Hematopoietic multipotent progenitor cell treated with erythropoietin and hydrocortisone succinate and interleukin-3 and kit ligand, for 8 days (in vitro differentiated cells): ENCODE measurements at regions not wholly inside any gene's neighbourhood (a gene's known extent, or its start where the extent isn't known, plus 50 kb on each side); places are given as distances from the start of the nearest gene placed in this dataset.

Source experiments
- DNase-seq: peaks from one replicate; pipeline ENCODE4 v3.0.0-alpha.2; 2015

- DNase-seq: no peak
Measured at GRCh38 chr17:33789658-33790057, 465.4 kb upstream of the CCL2 start.

DNA sequence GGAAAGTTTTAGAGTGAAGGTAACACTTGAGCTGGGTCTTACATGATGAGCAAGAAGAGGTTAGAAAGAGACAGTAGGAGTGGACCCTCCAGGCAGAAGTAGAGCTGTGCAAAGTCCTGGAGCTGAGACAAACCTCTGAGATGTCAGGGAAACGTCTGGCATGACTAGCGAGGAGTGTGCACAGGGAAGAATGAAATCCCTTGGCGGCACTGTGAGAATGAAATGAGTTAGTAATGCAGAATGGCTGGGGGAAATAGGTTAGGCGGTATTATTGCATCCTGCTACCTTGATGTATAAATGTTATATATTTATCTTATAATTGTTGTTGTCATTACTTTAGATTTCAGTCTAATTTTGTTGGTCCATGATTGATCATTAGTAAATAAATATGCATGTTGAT lies 457.9 kb upstream of the CCL2 start:
- DNase-seq: no peak

GRCh38 chr17:33798308-33798707 lies 456.8 kb upstream of the CCL2 start:
- DNase-seq: no peak

DNA sequence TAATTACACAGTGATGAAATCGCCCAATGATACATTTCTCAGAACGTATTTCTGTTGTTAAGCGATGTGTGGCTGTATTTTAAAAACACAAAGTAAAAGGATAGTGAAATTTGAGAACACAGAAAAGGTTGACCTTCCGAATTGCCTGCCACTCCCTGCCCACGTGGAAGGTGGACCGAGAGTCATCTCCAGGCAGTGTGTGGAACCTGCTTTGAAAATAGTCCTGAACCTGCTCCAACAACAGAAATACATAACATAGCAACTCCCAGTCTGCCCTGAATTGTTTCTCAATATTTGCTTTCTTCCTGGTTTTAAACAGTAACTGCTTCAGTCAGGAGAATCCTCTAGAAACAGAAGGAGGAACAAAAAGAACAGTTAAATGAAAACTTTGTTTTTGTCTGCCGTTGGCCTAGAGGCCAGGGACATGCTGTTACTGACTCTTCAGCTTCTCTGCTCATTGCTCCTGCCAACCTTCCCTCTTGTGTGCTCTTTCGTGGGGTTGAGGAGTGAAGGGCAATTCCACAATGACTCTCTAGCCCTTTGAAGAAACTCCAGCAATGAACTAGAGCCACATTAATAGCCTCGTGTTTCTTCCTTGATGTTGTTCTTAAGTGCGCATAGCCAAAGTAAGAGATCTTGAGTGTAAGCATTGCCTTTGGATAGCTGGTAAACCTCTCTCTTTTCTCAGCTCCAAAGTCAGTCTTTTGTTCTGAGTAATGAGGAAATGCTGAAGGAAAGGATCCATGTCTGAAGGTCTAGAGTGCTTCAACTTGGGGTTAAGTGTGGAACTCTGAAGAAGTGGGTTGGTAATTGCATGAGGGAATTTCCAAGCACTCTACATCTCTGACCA lies 452.5 kb upstream of the CCL2 start:
- no peak for DNase-seq

- DNase-seq: no peak
Measured at GRCh38 chr17:33803199-33803685, 451.8 kb upstream of the CCL2 start.

DNA sequence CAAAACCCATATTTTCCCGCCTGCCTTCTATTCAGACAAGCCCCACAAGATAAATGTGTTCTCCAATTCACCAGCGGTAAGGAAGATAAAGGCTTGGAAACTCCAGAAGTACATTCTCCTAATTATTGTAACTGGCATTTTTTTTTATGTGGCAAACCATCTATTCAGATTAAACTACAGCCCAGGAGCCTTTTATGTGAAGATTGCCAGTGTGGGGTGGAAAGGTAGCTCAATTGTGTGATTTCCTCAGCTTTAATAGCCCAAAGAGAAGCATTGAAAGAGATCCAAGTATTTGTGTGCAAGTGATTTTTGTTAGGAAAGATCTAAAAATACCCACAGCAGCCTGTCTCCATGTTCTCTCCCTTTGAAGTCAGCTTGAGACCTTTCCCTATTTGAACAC lies 451.4 kb upstream of the CCL2 start:
- DNase-seq: no peak

GRCh38 chr17:33804401-33804800 lies 450.7 kb upstream of the CCL2 start:
- peak; percentile 72 for DNase-seq

DNA sequence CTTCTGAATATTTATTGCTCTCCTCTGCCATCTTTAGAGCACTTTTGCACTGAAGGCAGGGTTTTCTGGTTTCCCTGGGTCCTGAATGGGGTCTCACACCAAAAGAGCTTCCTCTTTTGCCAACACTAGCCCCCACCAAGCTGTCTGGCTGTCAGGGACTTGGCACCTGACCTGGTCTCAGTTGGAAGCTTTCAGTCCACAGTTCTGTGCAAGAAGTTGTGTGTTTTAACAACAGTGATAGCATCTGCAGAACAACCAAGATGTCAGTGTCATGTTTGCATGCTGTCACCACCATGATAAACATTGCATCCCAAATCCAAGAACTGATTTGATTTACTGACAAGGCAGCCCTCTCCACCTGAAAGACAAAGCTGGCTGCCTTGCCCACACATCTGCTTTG lies 448.5 kb upstream of the CCL2 start:
- no peak for DNase-seq

- no peak for DNase-seq
Measured at GRCh38 chr17:33809748-33810147, 445.3 kb upstream of the CCL2 start.

GRCh38 chr17:33811004-33811760 lies 443.9 kb upstream of the CCL2 start:
- no peak for DNase-seq

DNA sequence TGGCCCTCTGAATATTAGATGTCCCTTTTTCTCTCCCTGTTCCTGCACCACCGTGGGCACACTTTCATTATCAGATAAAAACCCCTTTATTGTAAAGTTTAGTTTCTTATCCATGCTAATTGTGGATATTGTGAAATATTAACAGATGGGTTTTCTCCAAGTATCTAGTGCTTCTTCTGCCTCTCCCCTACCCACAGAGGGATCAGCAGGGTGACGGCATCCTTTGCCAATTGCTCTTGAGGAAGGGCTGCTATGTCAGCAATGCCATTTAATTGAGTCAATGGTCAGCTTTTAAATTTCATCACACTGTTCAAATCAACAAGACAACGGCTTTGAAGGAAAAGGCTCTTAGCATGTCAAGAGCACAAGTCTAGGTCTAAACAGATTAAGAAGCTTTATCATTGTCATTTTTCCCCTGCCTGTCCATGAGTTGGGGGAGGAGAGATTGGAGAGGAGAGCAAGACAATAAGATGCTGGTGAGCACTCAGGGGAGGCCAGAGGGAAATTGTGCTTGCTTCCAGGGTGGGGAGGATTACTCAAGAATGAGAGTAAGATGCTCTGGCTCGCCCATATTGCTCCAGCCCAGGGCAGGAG lies 443.0 kb upstream of the CCL2 start:
- DNase-seq: no peak

GRCh38 chr17:33814852-33815251 lies 440.2 kb upstream of the CCL2 start:
- DNase-seq: no peak

- no peak for DNase-seq
Measured at GRCh38 chr17:33816036-33816435, 439.0 kb upstream of the CCL2 start.

GRCh38 chr17:33816842-33817617 lies 438.1 kb upstream of the CCL2 start:
- no peak for DNase-seq

GRCh38 chr17:33819539-33819938 lies 435.5 kb upstream of the CCL2 start:
- no peak for DNase-seq

GRCh38 chr17:33832262-33832661 lies 422.8 kb upstream of the CCL2 start:
- DNase-seq: no peak

GRCh38 chr17:33837281-33837680 lies 417.8 kb upstream of the CCL2 start:
- DNase-seq: no peak

GRCh38 chr17:33838281-33838680 lies 416.8 kb upstream of the CCL2 start:
- DNase-seq: no peak

DNA sequence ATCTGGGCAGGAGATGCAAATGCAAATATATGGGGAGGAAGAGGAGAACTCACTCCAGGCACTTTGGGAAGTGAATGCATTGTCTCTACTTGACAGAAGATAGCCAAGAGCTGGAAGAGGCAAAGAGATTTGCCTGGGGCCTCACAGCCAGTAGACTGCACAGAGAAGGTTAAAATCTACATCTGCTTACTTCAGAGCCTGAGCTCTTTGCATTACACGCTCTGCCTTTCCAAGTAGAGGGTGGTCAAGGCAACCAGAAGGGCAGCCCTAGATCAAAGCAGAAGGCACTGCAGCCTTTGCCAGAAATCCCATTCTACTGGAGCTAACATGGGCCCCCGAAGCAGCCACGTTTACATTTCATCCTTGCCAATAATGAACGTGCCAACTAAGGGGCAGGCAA lies 407.2 kb upstream of the CCL2 start:
- DNase-seq: no peak

- DNase-seq: no peak
Measured at GRCh38 chr17:33848433-33848832, 406.7 kb upstream of the CCL2 start.

DNA sequence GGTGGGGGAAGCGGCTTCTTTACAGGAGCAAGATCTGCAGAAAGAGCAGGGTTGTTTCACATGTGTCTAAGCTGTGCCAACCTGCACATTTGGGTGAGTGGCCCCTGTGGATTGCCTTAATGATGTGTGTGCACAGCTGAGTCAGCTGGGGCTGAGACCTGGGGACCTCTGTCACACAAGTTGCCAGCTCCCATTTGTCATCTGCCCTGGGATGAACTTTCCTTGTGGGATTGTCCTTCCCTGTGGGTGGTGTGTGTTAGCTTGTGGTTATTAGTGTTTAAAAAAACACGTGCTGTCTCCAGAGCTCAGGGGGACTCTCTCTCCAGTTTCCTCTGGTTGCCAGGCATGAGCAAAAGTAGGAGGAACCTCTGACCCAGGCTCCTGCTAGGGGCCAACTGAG lies 400.5 kb upstream of the CCL2 start:
- no peak for DNase-seq

DNA sequence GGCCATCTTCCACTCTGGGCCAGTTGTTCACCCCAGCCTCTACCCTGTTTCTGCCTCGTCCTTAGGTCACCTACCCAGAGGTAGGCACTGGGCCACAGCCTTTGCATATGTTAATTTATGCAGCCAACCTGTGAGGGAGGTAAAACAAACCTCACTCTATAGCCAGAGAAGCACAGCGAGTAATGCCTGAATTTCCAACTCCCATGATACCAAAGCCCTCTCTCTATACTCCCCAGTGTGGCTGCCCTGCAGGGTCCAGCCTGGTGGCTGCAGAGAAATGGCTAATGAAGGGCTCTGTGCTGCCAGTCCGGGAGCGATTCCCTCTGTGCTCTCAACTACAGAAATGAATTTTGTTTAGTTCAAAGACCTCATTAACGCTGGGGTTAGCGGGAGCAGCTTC lies 397.0 kb upstream of the CCL2 start:
- no peak for DNase-seq

- peak; percentile 41 for DNase-seq
Measured at GRCh38 chr17:33858682-33859081, 396.4 kb upstream of the CCL2 start.
